ENCODE measurements at regions not wholly inside any gene's neighbourhood (a gene's known extent, or its start where the extent isn't known, plus 50 kb on each side); places are given as distances from the start of the nearest gene placed in this dataset.
"Not testable (repeated sequence)": the region's sequence is repeated elsewhere in the genome, so short reads cannot be mapped to it uniquely, and the experiment has no call there.

DNA sequence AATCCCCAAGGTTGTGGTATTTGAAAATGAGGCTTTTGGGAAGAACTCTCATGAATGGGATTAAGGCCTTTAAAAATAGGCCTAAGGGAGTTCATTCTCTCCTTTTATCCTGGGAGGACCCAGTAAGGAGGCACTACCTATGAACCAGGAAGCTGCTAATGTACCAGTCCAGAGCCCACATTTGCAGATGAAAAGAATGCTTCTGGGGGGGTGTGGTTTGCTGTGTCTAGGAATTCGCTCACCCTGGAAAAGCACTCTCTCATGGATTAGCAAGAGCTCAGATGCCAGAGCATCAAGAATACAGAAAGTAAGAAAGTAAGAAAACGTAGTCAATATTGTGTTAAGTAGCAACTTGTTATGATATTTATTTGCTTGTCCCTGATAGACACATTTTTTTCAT is 785.7 kb upstream of the GYPC start:
- DNase-seq (ENCODE audit: low read depth): no peak

GRCh38 chr2:125870746-125871145 is 785.2 kb upstream of the GYPC start:
- no peak for DNase-seq (ENCODE audit: low read depth)

DNA sequence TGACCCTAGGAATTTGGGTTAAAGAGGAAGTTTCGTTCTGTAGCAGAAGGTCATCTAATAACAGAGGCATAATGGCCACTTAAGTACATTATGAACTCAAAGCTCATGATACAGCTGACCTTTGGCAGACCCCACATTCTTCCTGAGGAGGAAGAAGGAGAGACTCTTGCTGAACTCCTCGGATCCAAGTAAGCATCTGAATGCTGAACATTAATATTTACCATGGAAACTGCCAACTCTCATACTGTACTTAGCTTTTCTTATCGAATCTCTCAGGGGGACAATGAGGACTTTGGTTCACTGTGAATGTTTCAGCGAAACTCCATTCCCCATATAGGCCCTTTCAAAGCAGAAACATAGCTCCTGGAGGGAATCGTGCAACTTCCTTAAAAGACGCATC is 781.4 kb upstream of the GYPC start:
- DNase-seq (ENCODE audit: low read depth): no peak

- DNase-seq (ENCODE audit: low read depth): no peak
Observed at GRCh38 chr2:125885340-125885739, 770.6 kb upstream of the GYPC start.

DNA sequence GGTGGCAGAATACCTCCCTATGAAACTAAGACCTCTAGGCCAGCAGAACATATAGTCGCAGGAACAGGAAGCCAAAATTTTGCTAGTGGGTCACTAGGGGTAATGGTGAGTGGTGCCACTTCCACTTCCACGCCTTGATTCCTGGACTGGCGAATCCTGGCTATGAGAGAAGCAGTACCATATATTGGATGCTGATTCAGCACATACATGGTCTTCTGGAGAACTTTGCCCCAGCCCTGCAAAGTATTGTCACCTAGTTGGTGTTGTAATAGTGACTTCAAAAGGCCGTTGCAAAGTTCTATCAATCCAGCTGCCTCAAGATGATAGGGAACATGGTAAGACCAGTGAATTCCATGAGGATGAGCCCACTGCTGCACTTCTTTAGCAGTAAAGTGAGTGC is 769.8 kb upstream of the GYPC start:
- no peak for DNase-seq (ENCODE audit: low read depth)

DNA sequence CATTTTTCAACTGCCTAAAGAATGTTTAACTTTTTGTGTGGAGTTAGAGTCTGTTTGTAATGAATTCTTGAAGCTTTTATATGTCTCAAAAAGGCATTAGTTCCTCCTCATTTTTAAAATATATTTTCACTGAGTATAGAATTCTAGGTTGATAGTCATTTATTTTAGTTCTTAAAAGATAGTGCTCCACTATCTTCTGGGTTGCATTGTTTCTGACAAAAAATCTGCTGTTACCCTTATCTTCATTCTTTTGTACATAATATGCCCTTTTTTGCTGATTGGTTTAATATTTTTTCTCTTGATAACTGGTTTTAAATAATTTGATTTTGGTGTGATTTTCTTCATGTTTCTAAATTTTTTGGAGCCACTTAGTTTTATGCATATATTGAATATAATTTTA is 754.7 kb upstream of the GYPC start:
- DNase-seq (ENCODE audit: low read depth): no peak

DNA sequence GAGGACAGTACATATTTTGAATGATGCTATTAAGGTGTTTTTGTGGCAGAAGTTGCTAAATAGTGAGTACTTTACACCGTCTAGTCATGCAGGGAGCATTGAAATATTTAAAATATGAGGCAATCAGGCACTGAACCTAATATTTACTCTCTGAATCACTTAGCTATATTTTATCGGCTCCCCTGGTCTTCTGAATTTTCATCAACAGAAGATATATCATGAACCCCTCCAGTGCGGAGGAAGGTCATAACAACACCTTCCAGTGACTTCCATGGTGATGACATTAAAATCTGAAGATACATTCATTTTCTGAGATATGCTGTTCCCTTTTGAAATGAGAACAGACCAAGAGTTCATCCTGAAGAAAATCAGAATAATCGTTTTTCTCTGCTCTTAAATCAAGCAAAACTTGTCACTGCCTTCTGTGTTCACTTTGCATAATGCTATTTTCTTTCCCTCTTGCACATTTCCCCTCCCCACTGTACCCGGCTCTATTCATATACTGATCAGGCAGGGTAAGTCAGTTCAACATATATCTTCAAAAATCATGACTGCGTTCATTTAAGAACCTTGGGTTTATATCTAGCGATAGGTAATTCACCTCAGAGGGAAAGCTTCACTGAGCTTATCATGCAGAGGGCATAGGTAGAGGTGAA is 729.9 kb upstream of the GYPC start:
- no peak for DNase-seq (ENCODE audit: low read depth)

DNA sequence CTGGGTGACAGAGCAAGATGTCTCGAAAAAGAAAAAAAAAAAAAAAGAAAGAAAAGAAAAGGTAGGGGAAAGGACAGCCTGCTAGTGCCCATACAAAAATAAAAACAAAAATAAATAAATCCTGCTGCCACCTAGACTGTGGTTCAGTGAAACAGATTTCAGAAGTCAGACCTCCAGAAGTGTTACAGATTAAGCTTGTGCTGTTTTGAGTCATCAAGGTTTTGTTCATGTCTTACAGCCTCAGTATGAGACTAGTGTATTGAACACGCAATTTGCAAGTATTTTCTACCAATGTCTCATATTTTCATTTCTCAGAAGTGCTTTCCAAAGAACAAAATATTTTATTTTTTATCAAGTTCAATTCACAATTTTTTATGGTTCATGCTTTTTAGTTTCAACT is 720.4 kb upstream of the GYPC start:
- DNase-seq (ENCODE audit: low read depth): no peak

DNA sequence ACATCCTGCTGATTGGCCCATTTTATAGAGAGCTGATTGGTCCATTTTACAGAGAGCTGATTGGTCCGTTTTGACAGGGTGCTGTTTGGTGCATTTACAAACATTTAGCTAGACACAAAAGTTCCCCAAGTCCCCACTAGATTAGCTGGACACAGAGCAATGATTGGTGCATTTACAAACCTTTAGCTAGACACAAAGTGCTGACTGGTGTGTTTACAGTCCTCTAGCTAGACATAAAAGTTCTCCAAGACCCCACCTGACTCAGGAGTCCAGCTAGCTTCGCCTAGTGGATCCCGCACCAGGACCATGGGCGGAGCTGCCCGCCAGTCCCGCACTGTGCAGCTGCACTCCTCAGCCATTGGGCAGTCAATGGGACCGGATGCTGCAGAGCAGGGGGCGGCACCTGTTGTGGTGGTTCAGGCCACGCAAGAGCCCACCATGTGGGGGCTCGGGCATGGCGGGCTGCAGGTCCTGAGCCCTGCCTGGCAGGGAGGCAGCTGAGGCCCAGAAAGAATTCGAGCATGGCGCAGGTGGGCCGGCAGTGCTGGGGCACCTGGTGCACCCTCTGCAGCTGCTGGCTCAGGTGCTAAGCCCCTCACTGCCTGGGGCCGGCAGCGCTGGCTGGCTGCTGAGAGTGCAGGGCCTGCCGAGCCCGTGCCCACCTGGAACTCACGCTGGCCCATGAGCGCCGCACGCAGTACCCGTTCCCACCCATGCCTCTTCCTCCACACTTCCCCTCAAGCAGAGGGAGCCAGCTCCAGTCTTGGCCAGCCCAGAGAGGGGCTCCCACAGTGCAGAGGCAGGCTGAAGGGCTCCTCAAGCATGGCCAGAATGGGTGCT is 713.2 kb upstream of the GYPC start:
- no peak for DNase-seq (ENCODE audit: low read depth)

GRCh38 chr2:125959047-125959446 is 696.9 kb upstream of the GYPC start:
- DNase-seq (ENCODE audit: low read depth): no peak

DNA sequence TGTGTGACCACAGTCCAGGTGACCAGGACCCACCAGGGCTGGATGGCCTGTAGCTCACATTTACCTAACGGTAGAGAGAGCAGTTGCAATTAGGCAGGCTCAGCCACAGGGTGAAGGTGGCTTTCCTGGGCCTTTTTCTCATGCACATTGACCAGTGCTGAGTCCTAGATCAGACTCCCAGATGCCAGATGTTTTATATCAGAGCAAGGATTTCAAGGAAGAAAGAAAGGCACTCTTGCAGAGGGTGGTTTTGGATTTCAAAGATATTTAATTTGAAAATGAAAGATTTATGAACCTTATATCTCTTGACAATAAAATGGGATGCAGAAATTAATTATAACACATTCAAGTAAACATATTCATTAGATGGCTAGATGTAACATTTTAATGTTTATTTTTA is 694.2 kb upstream of the GYPC start:
- DNase-seq (ENCODE audit: low read depth): no peak

DNA sequence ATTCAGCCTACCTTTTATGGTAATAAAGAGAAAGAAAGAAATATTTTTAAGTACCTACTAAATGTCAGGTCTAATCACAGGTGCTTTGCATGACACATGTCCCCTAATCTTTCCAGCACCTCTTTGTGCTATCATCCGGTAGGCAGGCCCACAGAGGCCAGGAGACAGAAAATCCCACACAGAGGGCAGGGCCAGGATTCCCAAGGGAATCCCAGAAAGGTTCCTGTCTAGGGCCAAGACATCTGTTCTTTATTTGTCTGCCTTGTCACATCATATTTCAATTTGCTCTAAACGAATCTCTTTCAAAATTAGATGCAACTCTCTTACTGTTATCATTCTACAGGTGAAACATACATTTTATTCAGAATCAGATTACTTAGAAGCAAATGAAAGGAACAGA is 676.1 kb upstream of the GYPC start:
- DNase-seq (ENCODE audit: low read depth): no peak

GRCh38 chr2:125983364-125983763 is 672.6 kb upstream of the GYPC start:
- DNase-seq (ENCODE audit: low read depth): no peak

GRCh38 chr2:126029316-126029715 is 626.6 kb upstream of the GYPC start:
- no peak for DNase-seq (ENCODE audit: low read depth)

DNA sequence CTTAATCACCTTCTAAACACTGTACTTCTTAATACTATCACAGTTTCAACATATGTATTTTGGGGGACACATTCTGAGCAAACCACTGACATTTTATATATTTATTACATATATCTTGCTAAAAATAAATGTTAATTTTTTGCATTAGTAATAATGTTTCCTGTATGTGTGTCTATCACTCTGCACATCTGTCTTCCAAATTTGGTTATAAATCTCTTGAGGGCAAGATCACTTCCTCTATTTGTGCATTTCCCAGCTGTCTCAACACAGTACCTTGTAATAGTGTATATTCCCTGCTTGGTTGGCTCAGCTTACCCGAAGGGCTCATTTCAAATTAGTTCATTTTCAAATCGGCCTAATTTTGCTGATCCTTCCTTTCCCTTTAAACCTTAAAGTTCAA is 617.1 kb upstream of the GYPC start:
- DNase-seq (ENCODE audit: low read depth): no peak

GRCh38 chr2:126041391-126042047 is 614.4 kb upstream of the GYPC start:
- DNase-seq (ENCODE audit: low read depth): no peak

GRCh38 chr2:126042089-126042488 is 613.9 kb upstream of the GYPC start:
- no peak for DNase-seq (ENCODE audit: low read depth)

DNA sequence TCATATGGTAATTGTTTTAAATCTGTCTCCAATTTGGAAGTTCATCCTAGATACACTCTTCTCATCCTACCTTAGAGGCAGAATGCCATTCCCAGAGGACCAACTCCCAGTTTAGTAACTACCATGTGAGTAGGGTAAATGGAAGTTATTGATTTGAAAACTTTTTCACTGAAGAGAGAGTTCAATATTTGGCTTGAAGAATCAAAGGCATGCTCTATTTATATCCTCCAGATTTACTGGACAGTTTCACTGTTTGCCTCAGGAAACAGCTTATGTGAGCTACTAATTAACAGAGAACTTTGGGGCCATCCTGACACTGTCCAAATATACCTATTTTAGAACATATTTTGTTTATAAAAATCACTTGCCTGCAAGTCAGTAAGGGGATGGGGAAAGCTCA is 607.2 kb upstream of the GYPC start:
- no peak for DNase-seq (ENCODE audit: low read depth)

DNA sequence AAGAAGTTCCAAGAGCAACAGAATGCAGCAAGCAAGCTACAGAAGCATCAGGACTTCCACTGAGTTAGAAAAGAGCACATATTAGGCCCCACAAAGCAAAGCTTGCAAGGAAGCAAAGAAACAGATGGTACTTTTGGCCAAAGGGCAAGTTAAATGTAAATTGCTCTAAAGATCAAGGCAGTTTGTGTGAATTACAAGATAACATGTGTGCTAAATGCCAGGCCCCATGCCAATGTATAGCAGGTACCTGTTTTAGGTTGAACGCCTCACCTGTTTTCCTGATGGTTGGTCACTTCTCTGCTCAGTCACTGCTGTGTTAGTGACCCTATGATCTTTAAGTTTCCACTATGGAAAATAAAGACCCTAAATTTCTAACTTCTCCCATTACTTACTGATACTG is 606.5 kb upstream of the GYPC start:
- DNase-seq (ENCODE audit: low read depth): no peak

DNA sequence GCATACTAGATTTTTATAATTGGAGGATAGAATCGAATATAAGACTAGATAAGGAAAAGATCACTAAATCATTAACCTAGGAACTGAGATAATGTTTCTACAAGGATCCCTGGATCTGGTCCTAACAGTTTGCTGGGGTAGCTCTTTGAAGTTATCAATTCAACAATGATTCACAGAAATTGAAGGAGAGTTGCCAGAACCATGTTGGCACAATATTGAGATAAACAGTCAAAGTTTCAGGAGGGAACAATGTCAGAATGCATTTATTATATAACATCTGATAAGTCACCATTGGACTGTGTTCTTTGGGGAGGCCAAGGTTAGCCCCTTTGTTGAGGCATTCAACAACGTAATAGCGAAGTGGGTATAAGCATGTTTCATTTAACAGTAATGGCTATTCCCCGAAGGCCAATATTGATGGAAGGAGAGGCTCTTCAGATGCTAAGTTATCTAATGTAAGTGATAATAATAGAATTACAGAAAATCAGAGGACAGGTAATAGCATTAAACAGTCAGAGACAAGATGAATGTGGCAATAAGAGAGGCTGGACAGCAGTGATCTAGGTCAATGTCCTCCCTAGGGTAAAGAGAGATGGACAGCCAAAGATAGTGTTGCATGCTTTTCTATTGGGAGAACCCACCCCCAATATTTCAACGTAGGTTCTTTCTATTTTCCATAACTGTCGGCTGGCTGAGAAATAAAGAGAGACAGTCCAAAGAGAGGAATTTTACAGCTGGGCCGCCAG is 604.8 kb upstream of the GYPC start:
- DNase-seq (ENCODE audit: low read depth): no peak

GRCh38 chr2:126051737-126052240 is 604.2 kb upstream of the GYPC start:
- DNase-seq (ENCODE audit: low read depth): not testable (repeated sequence)

DNA sequence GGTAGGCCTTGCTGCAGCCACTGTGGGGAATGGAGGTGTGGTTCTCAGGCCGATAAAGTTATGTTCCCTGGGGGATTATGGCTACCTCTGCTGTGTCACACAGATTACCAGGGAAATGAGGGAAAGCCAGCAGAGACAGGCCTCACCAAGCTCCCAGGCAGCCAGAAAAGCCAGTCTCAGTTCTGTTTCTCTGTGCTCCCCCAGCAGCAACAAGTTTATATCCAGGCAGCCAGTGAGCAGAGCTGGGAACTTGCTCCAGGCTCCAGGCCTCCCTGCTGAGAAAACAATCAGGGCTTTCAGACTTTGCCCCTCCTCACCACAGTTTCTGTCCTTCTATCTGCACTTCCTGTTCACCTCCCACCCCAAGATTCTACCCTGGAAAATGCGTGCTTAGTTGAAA is 596.6 kb upstream of the GYPC start:
- DNase-seq (ENCODE audit: low read depth): no peak
